ENCODE measurements at regions not wholly inside any gene's neighbourhood (a gene's known extent, or its start where the extent isn't known, plus 50 kb on each side); places are given as distances from the start of the nearest gene placed in this dataset.
A peak's percentile ranks its signal among the peaks of the same experiment; 100 is the strongest.

- ATAC-seq: no peak
Observed at GRCh38 chr11:33520112-33520511, 180.5 kb downstream of the C11orf91 start.

GRCh38 chr11:33515347-33515746 lies 185.3 kb downstream of the C11orf91 start:
- ATAC-seq: no peak

- ATAC-seq: no peak
Observed at GRCh38 chr11:33514079-33514925, 186.3 kb downstream of the C11orf91 start.

- ATAC-seq: no peak
Observed at GRCh38 chr11:33509632-33510031, 191.0 kb downstream of the C11orf91 start.

GRCh38 chr11:33507967-33508366 lies 192.7 kb downstream of the C11orf91 start:
- no peak for ATAC-seq

GRCh38 chr11:33507356-33507755 lies 193.3 kb downstream of the C11orf91 start:
- no peak for ATAC-seq

- ATAC-seq: no peak
Observed at GRCh38 chr11:33505093-33505492, 195.5 kb downstream of the C11orf91 start.

GRCh38 chr11:33500861-33501479 lies 199.7 kb downstream of the C11orf91 start:
- ATAC-seq: no peak

GRCh38 chr11:33500332-33500731 lies 200.3 kb downstream of the C11orf91 start:
- ATAC-seq: no peak

- ATAC-seq: no peak
Observed at GRCh38 chr11:33492596-33492995, 208.0 kb downstream of the C11orf91 start.

- ATAC-seq: no peak
Observed at GRCh38 chr11:33490842-33491370, 209.7 kb downstream of the C11orf91 start.

- ATAC-seq: no peak
Observed at GRCh38 chr11:33488971-33489370, 211.7 kb downstream of the C11orf91 start.

- no peak for ATAC-seq
Observed at GRCh38 chr11:33480626-33481025, 220.0 kb downstream of the C11orf91 start.

- no peak for ATAC-seq
Observed at GRCh38 chr11:33479231-33479630, 221.4 kb downstream of the C11orf91 start.

- no peak for ATAC-seq
Observed at GRCh38 chr11:33478111-33478573, 221.0 kb downstream of the HIPK3 start.

- ATAC-seq: no peak
Observed at GRCh38 chr11:33476945-33477606, 219.9 kb downstream of the HIPK3 start.

GRCh38 chr11:33475993-33476392 lies 218.8 kb downstream of the HIPK3 start:
- ATAC-seq: peak; percentile 15

GRCh38 chr11:33474866-33475265 lies 217.7 kb downstream of the HIPK3 start:
- no peak for ATAC-seq

GRCh38 chr11:33471541-33471940 lies 214.4 kb downstream of the HIPK3 start:
- ATAC-seq: no peak

GRCh38 chr11:33467966-33468365 lies 210.8 kb downstream of the HIPK3 start:
- ATAC-seq: no peak

GRCh38 chr11:33463059-33463458 lies 205.9 kb downstream of the HIPK3 start:
- no peak for ATAC-seq

GRCh38 chr11:33461369-33462125 lies 204.4 kb downstream of the HIPK3 start:
- ATAC-seq: peak; percentile 67
